ENCODE measurements at regions not wholly inside any gene's neighbourhood (a gene's known extent, or its start where the extent isn't known, plus 50 kb on each side); places are given as distances from the start of the nearest gene placed in this dataset.

DNA sequence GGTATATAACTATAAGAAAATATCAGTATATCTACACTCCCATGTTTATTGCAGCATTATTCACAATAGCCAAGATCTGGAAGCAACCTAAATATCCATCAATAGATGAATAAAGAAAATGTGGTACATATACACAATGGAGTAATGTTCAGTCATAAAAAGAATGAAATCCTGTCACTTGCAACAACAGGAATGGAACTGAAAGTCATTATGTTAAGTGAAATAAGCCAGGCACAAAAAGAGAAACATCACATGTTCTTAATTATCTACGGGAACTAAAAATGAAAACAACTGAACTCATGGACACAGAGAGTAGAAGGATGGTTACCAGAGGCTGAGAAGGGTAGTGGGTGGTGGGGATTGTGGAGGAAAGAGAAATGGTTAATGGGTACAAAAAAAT lies 665.2 kb downstream of the TBC1D4 start:
- no peaks in the 10 kb centered on the region for H3K27me3 ChIP-seq (replicated peaks in 1 of 2; ENCODE audit: control insufficient read depth in 2 of 2, extremely low read depth in 1 of 2, insufficient read depth in 2 of 2, low read length in 1 of 2)
- H3K4me1 Mint-ChIP-seq, result no peaks in the 10 kb centered on the region
- CTCF ChIA-PET, result no interaction called here
- H3K9me3 Mint-ChIP-seq, result peaks cover 6 to 9% (median 6%) of the 10 kb centered on the region in 3 donors
- H3K27ac Mint-ChIP-seq, result no peak overlapping the region
- H3K4me1 ChIP-seq (ENCODE audit: control insufficient read depth in 1 of 2, extremely low read depth in 1 of 2, insufficient read depth in 2 of 2, low read length in 2 of 2), result no peaks in the 10 kb centered on the region
- no CpG with 5 or more reads among the region's 1 CpG for WGBS (ENCODE audit: insufficient coverage)
- H3K27me3 Mint-ChIP-seq, result peaks cover 0 to 6% of the 10 kb centered on the region in 2 donors
- no peak overlapping the region for H3K27ac ChIP-seq (ENCODE audit: low read length)
- DNase-seq (no peak), ATAC-seq (replicated peaks in 1 of 4) (no peak)
- no peaks in the 10 kb centered on the region for H3K36me3 ChIP-seq (ENCODE audit: control insufficient read depth in 2 of 2, extremely low read depth in 1 of 2, insufficient read depth in 1 of 2, low read length in 1 of 2)
- H3K4me3 ChIP-seq (ENCODE audit: control insufficient read depth in 1 of 2, extremely low read depth in 1 of 2, low read length in 1 of 2), result no peak overlapping the region
- H3K4me3 Mint-ChIP-seq, result no peak overlapping the region
- no peaks in the 10 kb centered on the region for H3K36me3 Mint-ChIP-seq
- H3K9me3 ChIP-seq, result no peaks in the 10 kb centered on the region
- POLR2A ChIA-PET, result no interaction called here

- Mint-ChIP-seq H3K9me3 (peaks cover 0 to 7% (median 0%) of the 10 kb centered on the region in 3 donors), H3K4me3 (no peak overlapping the region), H3K27ac (no peak overlapping the region), H3K4me1 (no peaks in the 10 kb centered on the region), H3K36me3 (no peaks in the 10 kb centered on the region), H3K27me3 (peaks cover 21 to 32% of the 10 kb centered on the region in 2 donors)
- Histone ChIP-seq H3K4me1 (ENCODE audit: control insufficient read depth in 1 of 2, extremely low read depth in 1 of 2, insufficient read depth in 2 of 2, low read length in 2 of 2) (no peaks in the 10 kb centered on the region), H3K27ac (ENCODE audit: low read length) (no peak overlapping the region), H3K27me3 (replicated peaks in 1 of 2; ENCODE audit: control insufficient read depth in 2 of 2, extremely low read depth in 1 of 2, insufficient read depth in 2 of 2, low read length in 1 of 2) (peaks cover 0 to 5% of the 10 kb centered on the region in 2 experiments), H3K4me3 (ENCODE audit: control insufficient read depth in 1 of 2, extremely low read depth in 1 of 2, low read length in 1 of 2) (no peak overlapping the region), H3K9me3 (no peaks in the 10 kb centered on the region), H3K36me3 (ENCODE audit: control insufficient read depth in 2 of 2, extremely low read depth in 1 of 2, insufficient read depth in 1 of 2, low read length in 1 of 2) (no peaks in the 10 kb centered on the region)
- no peak for ATAC-seq (replicated peaks in 1 of 4)
- 57% methylated on average over 2 of the region's 2 CpGs for WGBS (ENCODE audit: insufficient coverage)
- POLR2A ChIA-PET, result no interaction called here
- DNase-seq, result no peak
- CTCF ChIA-PET, result no interaction called here
These were observed 662.0 kb upstream of the KLF12 start for GRCh38 chr13:74796157-74796556.

GRCh38 chr13:74795526-74795925 lies 661.3 kb upstream of the KLF12 start:
- ATAC-seq (replicated peaks in 1 of 4), result no peak
- Histone ChIP-seq H3K4me3 (ENCODE audit: control insufficient read depth in 1 of 2, extremely low read depth in 1 of 2, low read length in 1 of 2) (no peak overlapping the region), H3K27ac (ENCODE audit: low read length) (no peak overlapping the region), H3K36me3 (ENCODE audit: control insufficient read depth in 2 of 2, extremely low read depth in 1 of 2, insufficient read depth in 1 of 2, low read length in 1 of 2) (no peaks in the 10 kb centered on the region), H3K4me1 (ENCODE audit: control insufficient read depth in 1 of 2, extremely low read depth in 1 of 2, insufficient read depth in 2 of 2, low read length in 2 of 2) (no peaks in the 10 kb centered on the region), H3K9me3 (no peaks in the 10 kb centered on the region), H3K27me3 (replicated peaks in 1 of 2; ENCODE audit: control insufficient read depth in 2 of 2, extremely low read depth in 1 of 2, insufficient read depth in 2 of 2, low read length in 1 of 2) (peaks cover 0 to 5% of the 10 kb centered on the region in 2 experiments)
- Mint-ChIP-seq H3K36me3 (no peaks in the 10 kb centered on the region), H3K27me3 (peaks cover 22 to 32% of the 10 kb centered on the region in 2 donors), H3K27ac (no peak overlapping the region), H3K4me3 (no peak overlapping the region), H3K9me3 (peaks cover 0 to 7% (median 0%) of the 10 kb centered on the region in 3 donors), H3K4me1 (no peaks in the 10 kb centered on the region)
- POLR2A ChIA-PET, result no interaction called here
- no peak for DNase-seq
- CTCF ChIA-PET, result interaction anchor here in 1 of 2 donors (0.5 kb wide), 1 partner anchor 998 kb away, joined by 5 read pairs; no protein-coding TSS in a partner anchor

DNA sequence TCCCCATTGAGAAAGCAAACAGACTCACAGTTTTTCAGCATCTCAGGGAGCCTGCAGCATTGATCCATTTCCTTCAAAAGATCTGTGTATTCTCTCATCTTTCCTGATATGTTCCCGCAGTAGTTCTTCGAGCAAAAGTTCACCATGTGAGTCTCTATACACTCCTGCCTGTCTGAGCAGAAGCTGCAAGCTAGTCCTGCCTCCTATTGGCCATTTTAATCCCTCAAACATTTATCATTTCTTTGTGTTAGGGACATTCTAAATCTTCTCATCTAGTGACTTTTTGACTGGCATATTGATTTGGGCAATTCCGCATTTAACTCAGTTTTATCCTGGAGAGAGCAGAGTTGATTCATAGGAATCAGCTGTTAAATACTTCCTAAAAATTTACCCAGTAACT lies 660.4 kb upstream of the KLF12 start:
- Mint-ChIP-seq H3K9me3 (peaks cover 0 to 7% (median 0%) of the 10 kb centered on the region in 3 donors), H3K27ac (no peak overlapping the region), H3K27me3 (peaks cover 25 to 35% of the 10 kb centered on the region in 2 donors), H3K36me3 (no peaks in the 10 kb centered on the region), H3K4me1 (no peaks in the 10 kb centered on the region), H3K4me3 (no peak overlapping the region)
- Histone ChIP-seq H3K27ac (ENCODE audit: low read length) (no peak overlapping the region), H3K9me3 (no peaks in the 10 kb centered on the region), H3K4me1 (ENCODE audit: control insufficient read depth in 1 of 2, extremely low read depth in 1 of 2, insufficient read depth in 2 of 2, low read length in 2 of 2) (no peaks in the 10 kb centered on the region), H3K4me3 (ENCODE audit: control insufficient read depth in 1 of 2, extremely low read depth in 1 of 2, low read length in 1 of 2) (no peak overlapping the region), H3K36me3 (ENCODE audit: control insufficient read depth in 2 of 2, extremely low read depth in 1 of 2, insufficient read depth in 1 of 2, low read length in 1 of 2) (no peaks in the 10 kb centered on the region), H3K27me3 (replicated peaks in 1 of 2; ENCODE audit: control insufficient read depth in 2 of 2, extremely low read depth in 1 of 2, insufficient read depth in 2 of 2, low read length in 1 of 2) (peaks cover 0 to 5% of the 10 kb centered on the region in 2 experiments)
- CTCF ChIA-PET, result no interaction called here
- WGBS (ENCODE audit: insufficient coverage), result 79% methylated on average over 2 of the region's 3 CpGs
- POLR2A ChIA-PET, result interaction anchor here in 1 of 2 donors (0.6 kb wide), 1 partner anchor 93 kb away, joined by 4 read pairs; no protein-coding TSS in a partner anchor
- ATAC-seq (replicated peaks in 1 of 4), result no peak
- no peak for DNase-seq

DNA sequence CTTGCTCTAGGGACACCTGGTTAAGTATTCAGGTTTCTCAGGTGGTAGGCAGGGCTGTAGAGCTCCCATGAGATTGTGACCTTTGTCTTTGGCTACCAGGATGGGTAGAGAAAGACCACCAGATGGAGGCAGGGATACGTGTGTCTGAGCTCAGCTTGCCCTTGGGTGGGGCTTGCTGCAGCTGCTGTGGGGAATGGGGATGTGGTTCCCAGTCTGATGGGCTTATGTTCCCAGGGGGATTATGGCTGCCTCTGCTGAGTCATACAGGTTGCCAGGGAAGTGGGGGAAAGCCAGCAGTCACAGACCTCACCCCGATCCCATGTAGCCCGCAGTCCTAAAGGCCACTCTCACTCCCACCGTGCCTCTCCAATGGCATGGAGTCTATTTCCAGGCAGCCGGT lies 659.9 kb upstream of the KLF12 start:
- H3K9me3 Mint-ChIP-seq, result peaks cover 0 to 7% (median 0%) of the 10 kb centered on the region in 3 donors
- DNase-seq (no peak), ATAC-seq (replicated peaks in 1 of 4) (no peak)
- CTCF ChIA-PET, result no interaction called here
- Histone ChIP-seq H3K27me3 (replicated peaks in 1 of 2; ENCODE audit: control insufficient read depth in 2 of 2, extremely low read depth in 1 of 2, insufficient read depth in 2 of 2, low read length in 1 of 2) (peaks cover 0 to 5% of the 10 kb centered on the region in 2 experiments), H3K9me3 (no peaks in the 10 kb centered on the region), H3K4me1 (ENCODE audit: control insufficient read depth in 1 of 2, extremely low read depth in 1 of 2, insufficient read depth in 2 of 2, low read length in 2 of 2) (no peaks in the 10 kb centered on the region), H3K36me3 (ENCODE audit: control insufficient read depth in 2 of 2, extremely low read depth in 1 of 2, insufficient read depth in 1 of 2, low read length in 1 of 2) (no peaks in the 10 kb centered on the region), H3K27ac (ENCODE audit: low read length) (no peak overlapping the region), H3K4me3 (ENCODE audit: control insufficient read depth in 1 of 2, extremely low read depth in 1 of 2, low read length in 1 of 2) (no peak overlapping the region)
- H3K36me3 Mint-ChIP-seq, result no peaks in the 10 kb centered on the region
- no peaks in the 10 kb centered on the region for H3K4me1 Mint-ChIP-seq
- H3K27ac Mint-ChIP-seq, result no peak overlapping the region
- H3K27me3 Mint-ChIP-seq, result peaks cover 21 to 31% of the 10 kb centered on the region in 2 donors
- POLR2A ChIA-PET, result interaction anchor here in 1 of 2 donors (0.6 kb wide), 1 partner anchor 93 kb away, joined by 4 read pairs; no protein-coding TSS in a partner anchor
- H3K4me3 Mint-ChIP-seq, result no peak overlapping the region
- WGBS (ENCODE audit: insufficient coverage), result 94% methylated on average over 5 of the region's 5 CpGs

- ATAC-seq (replicated peaks in 1 of 4) (no peak), DNase-seq (no peak)
- Mint-ChIP-seq H3K9me3 (no peaks in the 10 kb centered on the region), H3K4me1 (no peaks in the 10 kb centered on the region), H3K4me3 (no peak overlapping the region), H3K27me3 (no peaks in the 10 kb centered on the region), H3K36me3 (no peaks in the 10 kb centered on the region), H3K27ac (no peak overlapping the region)
- no peaks in the 10 kb centered on the region for H3K9me3 ChIP-seq
- H3K36me3 ChIP-seq (ENCODE audit: control insufficient read depth in 2 of 2, extremely low read depth in 1 of 2, insufficient read depth in 1 of 2, low read length in 1 of 2), result no peaks in the 10 kb centered on the region
- no peaks in the 10 kb centered on the region for H3K27me3 ChIP-seq (replicated peaks in 1 of 2; ENCODE audit: control insufficient read depth in 2 of 2, extremely low read depth in 1 of 2, insufficient read depth in 2 of 2, low read length in 1 of 2)
- no peak overlapping the region for H3K4me3 ChIP-seq (ENCODE audit: control insufficient read depth in 1 of 2, extremely low read depth in 1 of 2, low read length in 1 of 2)
- no peak overlapping the region for H3K27ac ChIP-seq (ENCODE audit: low read length)
- 100% methylated on average over 1 of the region's 3 CpGs for WGBS (ENCODE audit: insufficient coverage)
- CTCF ChIA-PET, result no interaction called here
- POLR2A ChIA-PET, result no interaction called here
- H3K4me1 ChIP-seq (ENCODE audit: control insufficient read depth in 1 of 2, extremely low read depth in 1 of 2, insufficient read depth in 2 of 2, low read length in 2 of 2), result no peaks in the 10 kb centered on the region
These were observed 650.8 kb upstream of the KLF12 start for GRCh38 chr13:74784959-74785358.

DNA sequence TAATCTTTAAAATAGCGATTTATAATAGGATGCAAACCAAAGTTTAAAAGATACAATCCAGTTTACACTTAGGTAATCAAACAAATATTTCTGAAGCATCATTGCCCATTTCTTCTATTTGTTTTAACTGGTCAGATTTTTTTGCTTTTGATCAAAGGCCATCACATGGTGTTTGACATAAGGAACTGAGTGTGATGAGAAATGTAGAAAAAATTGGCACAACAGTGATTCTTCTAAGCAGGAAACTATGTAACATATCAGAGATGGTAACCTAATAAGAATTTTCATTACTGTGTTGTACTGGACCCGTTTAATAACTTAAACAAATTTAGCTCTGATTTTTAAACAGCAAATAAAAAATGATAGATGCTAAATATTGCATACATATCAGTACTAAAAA lies 644.7 kb upstream of the KLF12 start:
- H3K9me3 Mint-ChIP-seq, result no peaks in the 10 kb centered on the region
- H3K36me3 ChIP-seq (ENCODE audit: control insufficient read depth in 2 of 2, extremely low read depth in 1 of 2, insufficient read depth in 1 of 2, low read length in 1 of 2), result no peaks in the 10 kb centered on the region
- H3K4me3 ChIP-seq (ENCODE audit: control insufficient read depth in 1 of 2, extremely low read depth in 1 of 2, low read length in 1 of 2), result no peak overlapping the region
- H3K27ac ChIP-seq (ENCODE audit: low read length), result no peak overlapping the region
- no peak for ATAC-seq (replicated peaks in 1 of 4)
- ChIA-PET POLR2A (no interaction called here), CTCF (interaction anchor here in 1 of 2 donors (0.8 kb wide), 1 partner anchor 27 kb away, joined by 3 read pairs; no protein-coding TSS in a partner anchor)
- no peaks in the 10 kb centered on the region for H3K4me1 Mint-ChIP-seq
- H3K9me3 ChIP-seq, result no peaks in the 10 kb centered on the region
- H3K27me3 ChIP-seq (replicated peaks in 1 of 2; ENCODE audit: control insufficient read depth in 2 of 2, extremely low read depth in 1 of 2, insufficient read depth in 2 of 2, low read length in 1 of 2), result no peaks in the 10 kb centered on the region
- no peaks in the 10 kb centered on the region for H3K36me3 Mint-ChIP-seq
- DNase-seq, result no peak
- peaks cover 7 to 8% of the 10 kb centered on the region in 2 donors for H3K27me3 Mint-ChIP-seq
- no peak overlapping the region for H3K27ac Mint-ChIP-seq
- H3K4me3 Mint-ChIP-seq, result no peak overlapping the region
- WGBS (ENCODE audit: insufficient coverage), result no CpG with 5 or more reads among the region's 2 CpGs
- H3K4me1 ChIP-seq (ENCODE audit: control insufficient read depth in 1 of 2, extremely low read depth in 1 of 2, insufficient read depth in 2 of 2, low read length in 2 of 2), result no peaks in the 10 kb centered on the region
